ENCODE measurements at regions not wholly inside any gene's neighbourhood (a gene's known extent, or its start where the extent isn't known, plus 50 kb on each side); places are given as distances from the start of the nearest gene placed in this dataset.
A peak's percentile ranks its signal among the peaks of the same experiment; 100 is the strongest.

GRCh38 chr1:55781944-55782482, 566.8 kb upstream of the USP24 start:
- no peak overlapping the region for H3K4me3 ChIP-seq
- no peaks in the 10 kb centered on the region; the same call in 2 of the 3 replicates for H3K9me3 ChIP-seq
- POLR2A ChIA-PET, result no interaction called here
- CTCF ChIA-PET, result interaction anchor here (0.6 kb wide), 1 partner anchor 693 kb away, joined by 4 read pairs; no protein-coding TSS in a partner anchor
- 0 out of 3 replicates have a peak, but pooled peaks cover 5% of the 10 kb centered on the region for H3K4me1 ChIP-seq
- WGBS (ENCODE audit: missing lambda C conversion rate), result 53% methylated on average over 3 of the region's 3 CpGs
- DNase-seq (ENCODE audit: low read depth in 1 of 2, low spot score in 1 of 2) (peak in 1 of 2 experiments; percentile 3), FAIRE-seq (no peak), ATAC-seq (0 out of 6 replicates have a peak, but pooled peaks of 1 of the 2 experiments have one; percentile 47)
- H3K4me2 ChIP-seq, result no peak overlapping the region
- no peak for TF ChIP-seq RCOR1 (IDR thresholded peaks at IDR 0.05; ENCODE audit: low read depth, low read length)
- TF ChIP-seq ESRRA (IDR thresholded peaks at IDR 0.05; ENCODE audit: borderline replicate concordance, low read length), result no peak
- TF ChIP-seq MAFK (IDR thresholded peaks at IDR 0.05; ENCODE audit: partially characterized antibody), result no peak
- no peak for TF ChIP-seq FOSL2 (IDR thresholded peaks at IDR 0.05)
- peak; percentile 60 for TF ChIP-seq FOSL2 (CRISPR knock-in tag; IDR thresholded peaks at IDR 0.05)
- no peak for TF ChIP-seq ZSCAN20 (CRISPR knock-in tag; IDR thresholded peaks at IDR 0.05)
- no peak for TF ChIP-seq ZC3H11A (IDR thresholded peaks at IDR 0.05)
- TF ChIP-seq JUN (IDR thresholded peaks at IDR 0.05), result no peak
- H3K27ac ChIP-seq, result peak overlapping the region in 1 of 2 experiments; percentile 26; a peak in 1 of 6 replicates

GRCh38 chr1:55781003-55781402, 565.8 kb upstream of the USP24 start:
- 0 out of 3 replicates have a peak, but pooled peaks cover 5% of the 10 kb centered on the region for H3K4me1 ChIP-seq
- CTCF ChIA-PET, result no interaction called here
- no peak for DNase-seq (ENCODE audit: low read depth in 1 of 2, low spot score in 1 of 2)
- no peak overlapping the region for H3K4me2 ChIP-seq
- POLR2A ChIA-PET, result no interaction called here
- no peak for ATAC-seq
- no peak for FAIRE-seq
- H3K27ac ChIP-seq, result no peak overlapping the region
- WGBS (ENCODE audit: missing lambda C conversion rate), result 93% methylated on average over 3 of the region's 3 CpGs
- H3K9me3 ChIP-seq, result no peaks in the 10 kb centered on the region; the same call in 2 of the 3 replicates
- no peak overlapping the region for H3K4me3 ChIP-seq
- TF ChIP-seq MYC (IDR thresholded peaks at IDR 0.05; ENCODE audit: borderline replicate concordance, low read length), result no peak
- no peak for TF ChIP-seq PHF8 (IDR thresholded peaks at IDR 0.05; ENCODE audit: borderline replicate concordance, low read depth)
- TF ChIP-seq REST (IDR thresholded peaks at IDR 0.05), result no peak
- TF ChIP-seq HES2 (IDR thresholded peaks at IDR 0.05), result no peak
- TF ChIP-seq HDAC2 (IDR thresholded peaks at IDR 0.05), result no peak
- no peak for TF ChIP-seq JUNB (IDR thresholded peaks at IDR 0.05)
- no peak for TF ChIP-seq FOSL2 (IDR thresholded peaks at IDR 0.05)
- no peak for TF ChIP-seq FOSL2 (CRISPR knock-in tag; IDR thresholded peaks at IDR 0.05)
- no peak for TF ChIP-seq FOSB (CRISPR knock-in tag; IDR thresholded peaks at IDR 0.05)
- no peak for TF ChIP-seq USF2 (IDR thresholded peaks at IDR 0.05)
- TF ChIP-seq HOXB5 (CRISPR knock-in tag; IDR thresholded peaks at IDR 0.05), result no peak
- no peak for TF ChIP-seq CTCF (IDR thresholded peaks at IDR 0.05)
- no peak for TF ChIP-seq RAD21 (conservative IDR thresholded peaks at IDR 0.05 in 1 of 2, IDR thresholded peaks at IDR 0.05 in 1 of 2)
- no peak for TF ChIP-seq TP53 (CRISPR knock-in tag; IDR thresholded peaks at IDR 0.05)
- no peak for TF ChIP-seq ZFP36 (IDR thresholded peaks at IDR 0.05; ENCODE audit: borderline replicate concordance, partially characterized antibody)
